ENCODE measurements at regions not wholly inside any gene's neighbourhood (a gene's known extent, or its start where the extent isn't known, plus 50 kb on each side); places are given as distances from the start of the nearest gene placed in this dataset.

DNA sequence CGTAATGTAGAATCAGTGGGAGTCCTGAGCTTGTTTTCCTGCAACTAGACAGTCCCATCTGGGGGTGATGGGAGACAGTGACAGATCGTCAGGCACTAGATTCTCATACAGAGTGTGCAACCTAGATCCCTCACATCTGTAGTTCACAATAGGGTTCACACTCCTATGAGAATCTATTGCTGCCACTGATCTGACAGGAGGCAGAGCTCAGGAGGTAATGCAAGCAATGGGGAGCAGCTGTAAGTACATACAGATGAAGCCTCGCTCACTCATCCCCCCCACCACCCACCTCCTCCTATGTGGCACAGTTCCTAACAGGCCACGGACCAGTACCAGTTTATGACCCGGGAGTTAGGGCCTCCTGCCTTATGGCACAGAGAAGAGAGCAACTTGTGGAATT, 116.2 kb upstream of the PIK3R1 start:
- Histone ChIP-seq H3K36me3 (replicated peaks) (no peaks in the 10 kb centered on the region), H3K27me3 (ENCODE audit: low read depth) (no peaks in the 10 kb centered on the region), H3K4me3 (no peak overlapping the region), H3K9me3 (no peaks in the 10 kb centered on the region), H3K4me1 (no peaks in the 10 kb centered on the region)
- DNase-seq (ENCODE audit: low spot score in 2 of 2): no peak
- in situ Hi-C loops (cut with MboI; ENCODE audit: low sequenced_read_pairs): no loop called here

DNA sequence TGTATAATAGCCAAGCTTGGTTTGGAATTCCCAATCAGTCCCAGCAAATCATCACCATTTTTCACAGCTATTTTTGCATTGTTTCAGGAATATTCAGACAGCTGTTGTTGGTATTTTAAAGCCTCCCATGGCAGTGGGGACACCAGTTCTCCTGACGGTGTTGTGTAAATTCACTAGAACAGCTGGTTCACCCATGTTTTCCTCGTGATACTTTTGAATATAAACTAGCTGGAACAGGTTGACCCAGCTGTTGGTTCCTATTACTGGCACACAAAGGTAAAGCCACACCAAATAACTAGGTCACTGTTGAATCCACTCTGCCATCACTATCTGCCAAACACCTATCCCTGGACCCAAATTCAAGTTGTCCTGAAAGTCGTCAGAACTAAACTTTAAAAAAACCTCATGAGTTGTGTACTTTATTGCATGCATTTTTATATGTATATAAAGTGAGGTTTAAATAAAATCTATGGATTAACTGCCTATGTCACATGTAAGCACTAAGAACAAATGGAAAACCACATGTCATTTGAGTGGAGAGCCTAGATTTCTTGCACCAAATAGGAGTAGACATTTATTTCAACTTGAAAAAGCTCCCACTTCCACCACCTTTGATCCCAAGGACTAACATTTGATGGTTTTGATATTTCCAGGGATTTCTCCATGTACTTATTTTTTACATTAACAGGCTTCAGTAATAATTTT, 121.9 kb upstream of the PIK3R1 start:
- in situ Hi-C loops (cut with MboI; ENCODE audit: low sequenced_read_pairs): no loop called here
- H3K4me1 ChIP-seq: no peaks in the 10 kb centered on the region
- H3K36me3 ChIP-seq (replicated peaks): no peaks in the 10 kb centered on the region
- DNase-seq (ENCODE audit: low spot score in 2 of 2): no peak
- H3K9me3 ChIP-seq: no peaks in the 10 kb centered on the region
- H3K27me3 ChIP-seq (ENCODE audit: low read depth): no peaks in the 10 kb centered on the region
- H3K4me3 ChIP-seq: no peak overlapping the region

DNA sequence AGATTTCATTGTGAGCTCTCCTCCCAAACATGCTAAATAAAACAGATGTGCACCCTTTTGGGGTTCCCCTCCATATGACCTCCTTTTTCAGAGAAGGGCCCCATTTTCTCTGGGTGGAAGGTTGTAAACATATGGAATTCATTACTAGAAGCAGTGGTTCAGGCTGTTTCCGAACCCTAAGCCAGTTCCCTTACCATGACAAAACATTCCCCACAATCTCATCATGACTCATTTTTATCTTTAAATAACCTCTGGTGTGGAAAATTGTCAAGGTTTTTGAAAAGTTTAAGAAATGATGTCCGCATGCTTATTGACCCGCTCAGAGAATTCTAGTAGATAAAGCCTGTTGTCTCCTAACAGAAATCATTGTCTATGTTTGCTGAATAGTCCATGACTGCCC, 127.3 kb upstream of the PIK3R1 start:
- Histone ChIP-seq H3K4me1 (no peaks in the 10 kb centered on the region), H3K4me3 (no peak overlapping the region), H3K9me3 (no peaks in the 10 kb centered on the region), H3K36me3 (replicated peaks) (no peaks in the 10 kb centered on the region), H3K27me3 (ENCODE audit: low read depth) (no peaks in the 10 kb centered on the region)
- in situ Hi-C loops (cut with MboI; ENCODE audit: low sequenced_read_pairs): no loop called here
- DNase-seq (ENCODE audit: low spot score in 2 of 2): no peak

DNA sequence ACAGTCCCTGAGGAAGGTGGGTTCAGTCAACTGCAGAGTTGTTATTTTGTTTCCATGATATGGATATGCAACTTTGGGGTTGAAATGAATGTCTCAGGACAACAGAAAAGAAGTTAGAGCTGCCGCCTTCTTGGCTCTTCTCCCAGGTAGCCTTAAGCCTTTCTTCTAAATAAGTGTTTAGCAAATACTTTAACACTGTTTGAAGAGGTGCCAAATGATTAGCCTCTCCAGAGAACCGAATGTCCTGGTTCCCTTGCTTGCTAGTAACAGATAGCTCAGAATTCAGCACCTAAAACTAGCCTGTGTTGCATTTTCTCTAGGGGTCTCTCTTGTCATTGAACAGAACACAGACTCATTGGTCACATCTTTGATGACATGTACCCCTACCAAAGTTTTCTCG, 127.7 kb upstream of the PIK3R1 start:
- DNase-seq (ENCODE audit: low spot score in 2 of 2): no peak
- no peaks in the 10 kb centered on the region for H3K9me3 ChIP-seq
- H3K4me3 ChIP-seq: no peak overlapping the region
- H3K4me1 ChIP-seq: no peaks in the 10 kb centered on the region
- in situ Hi-C loops (cut with MboI; ENCODE audit: low sequenced_read_pairs): no loop called here
- H3K36me3 ChIP-seq (replicated peaks): no peaks in the 10 kb centered on the region
- H3K27me3 ChIP-seq (ENCODE audit: low read depth): no peaks in the 10 kb centered on the region

DNA sequence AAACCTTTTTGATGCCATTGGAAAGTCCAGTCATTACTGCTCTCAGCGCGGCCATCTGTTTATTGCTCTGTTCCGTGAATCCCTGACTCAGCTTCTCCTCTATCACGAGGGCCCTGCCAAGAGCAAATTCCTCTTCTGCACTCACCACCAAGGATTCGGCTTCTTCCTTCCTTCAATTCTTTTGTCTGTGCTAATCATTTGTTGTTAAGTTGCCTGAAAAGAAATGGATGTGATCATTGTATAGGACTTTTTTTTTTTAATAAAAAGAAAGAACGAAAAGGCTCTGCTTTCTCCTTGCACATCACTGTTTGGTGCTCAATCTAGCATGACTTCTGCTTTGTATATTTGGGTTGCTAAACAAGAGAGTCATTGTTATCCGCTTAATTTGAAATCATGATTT, 128.7 kb upstream of the PIK3R1 start:
- in situ Hi-C loops (cut with MboI; ENCODE audit: low sequenced_read_pairs): no loop called here
- Histone ChIP-seq H3K27me3 (ENCODE audit: low read depth) (no peaks in the 10 kb centered on the region), H3K36me3 (replicated peaks) (no peaks in the 10 kb centered on the region), H3K4me1 (no peaks in the 10 kb centered on the region), H3K9me3 (no peaks in the 10 kb centered on the region), H3K4me3 (no peak overlapping the region)
- no peak for DNase-seq (ENCODE audit: low spot score in 2 of 2)

DNA sequence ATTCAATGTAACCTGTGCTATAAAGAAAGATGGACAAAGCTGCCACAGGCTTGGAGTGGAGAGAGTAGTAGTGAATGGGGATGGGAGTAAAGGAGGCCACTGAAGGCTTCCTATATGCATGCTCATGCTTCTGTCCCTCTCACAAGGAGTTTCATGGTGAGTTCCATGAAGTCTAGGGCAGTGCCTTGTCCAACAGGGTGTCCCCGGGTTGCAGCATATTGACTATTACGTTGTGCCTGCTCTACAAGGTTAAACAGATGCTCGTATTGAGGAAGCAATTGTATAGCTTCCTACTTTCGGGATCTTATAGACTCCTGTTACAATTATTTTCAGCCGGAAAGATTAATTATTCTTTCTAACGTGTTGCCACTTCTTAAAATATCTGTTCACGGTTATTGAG, 129.1 kb upstream of the PIK3R1 start:
- DNase-seq (ENCODE audit: low spot score in 2 of 2): no peak
- Histone ChIP-seq H3K4me3 (no peak overlapping the region), H3K9me3 (no peaks in the 10 kb centered on the region), H3K27me3 (ENCODE audit: low read depth) (no peaks in the 10 kb centered on the region), H3K4me1 (no peaks in the 10 kb centered on the region), H3K36me3 (replicated peaks) (no peaks in the 10 kb centered on the region)
- in situ Hi-C loops (cut with MboI; ENCODE audit: low sequenced_read_pairs): no loop called here

DNA sequence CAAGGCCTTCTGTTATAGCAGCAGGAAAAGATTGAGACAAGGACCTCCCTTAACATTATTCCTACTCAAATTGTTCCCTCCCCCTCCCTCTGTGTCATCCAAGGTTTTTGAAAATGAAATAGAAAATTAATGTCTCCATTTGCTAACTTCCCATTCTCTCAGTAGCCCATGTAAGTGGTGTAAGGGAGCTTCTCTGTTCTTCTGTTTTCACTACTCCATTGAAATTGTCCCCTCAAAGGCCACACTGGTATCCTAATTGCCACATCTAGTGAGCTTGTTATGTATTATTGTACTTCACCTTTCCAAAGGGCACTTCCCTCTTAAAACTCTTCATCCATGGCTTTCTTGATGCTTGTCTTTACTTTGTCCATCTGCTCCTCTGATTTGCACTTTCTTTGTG, 131.2 kb upstream of the PIK3R1 start:
- no peak for DNase-seq (ENCODE audit: low spot score in 2 of 2)
- in situ Hi-C loops (cut with MboI; ENCODE audit: low sequenced_read_pairs): no loop called here
- H3K27me3 ChIP-seq (ENCODE audit: low read depth): no peaks in the 10 kb centered on the region
- no peaks in the 10 kb centered on the region for H3K4me1 ChIP-seq
- H3K4me3 ChIP-seq: no peak overlapping the region
- no peaks in the 10 kb centered on the region for H3K9me3 ChIP-seq
- H3K36me3 ChIP-seq (replicated peaks): no peaks in the 10 kb centered on the region

DNA sequence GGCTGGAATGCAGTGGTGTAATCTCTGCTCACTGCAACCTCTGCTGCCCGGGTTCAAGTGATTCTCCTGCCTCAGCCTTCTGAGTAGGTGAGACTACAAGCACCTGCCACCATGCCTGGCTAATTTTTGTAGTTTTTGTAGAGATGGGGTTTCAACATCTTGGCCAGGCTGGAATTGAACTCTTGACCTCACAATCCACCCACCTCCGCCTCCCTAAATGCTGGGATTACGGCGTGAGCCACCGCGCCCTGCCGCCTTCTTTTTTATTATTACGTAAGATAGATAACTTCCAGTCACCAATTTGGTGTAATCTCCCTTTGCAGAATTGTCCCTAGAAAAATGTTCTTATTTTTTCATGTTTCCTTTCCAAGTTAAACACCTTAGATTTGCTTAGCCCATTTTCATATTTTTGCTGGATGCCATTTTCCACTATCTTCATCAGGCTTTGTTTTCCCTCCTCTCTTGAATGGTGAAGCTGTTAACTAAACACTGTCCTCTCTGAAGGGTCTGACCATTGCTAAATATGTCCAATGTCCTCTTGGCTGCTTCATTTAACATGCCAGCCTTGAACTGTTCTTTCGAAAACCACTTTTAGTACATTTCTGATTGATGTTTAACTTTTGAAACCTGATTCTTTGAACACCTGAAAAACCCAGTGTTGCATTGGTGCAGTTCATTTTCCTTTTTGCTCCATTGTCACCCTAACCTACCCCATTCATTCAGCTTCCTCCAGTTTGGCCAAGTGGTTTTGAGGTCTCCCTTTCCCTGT, 135.1 kb upstream of the PIK3R1 start:
- DNase-seq (ENCODE audit: low spot score in 2 of 2): no peak
- Histone ChIP-seq H3K4me1 (no peaks in the 10 kb centered on the region), H3K27me3 (ENCODE audit: low read depth) (no peaks in the 10 kb centered on the region), H3K4me3 (no peak overlapping the region), H3K36me3 (replicated peaks) (no peaks in the 10 kb centered on the region), H3K9me3 (no peaks in the 10 kb centered on the region)
- in situ Hi-C loops (cut with MboI; ENCODE audit: low sequenced_read_pairs): no loop called here

DNA sequence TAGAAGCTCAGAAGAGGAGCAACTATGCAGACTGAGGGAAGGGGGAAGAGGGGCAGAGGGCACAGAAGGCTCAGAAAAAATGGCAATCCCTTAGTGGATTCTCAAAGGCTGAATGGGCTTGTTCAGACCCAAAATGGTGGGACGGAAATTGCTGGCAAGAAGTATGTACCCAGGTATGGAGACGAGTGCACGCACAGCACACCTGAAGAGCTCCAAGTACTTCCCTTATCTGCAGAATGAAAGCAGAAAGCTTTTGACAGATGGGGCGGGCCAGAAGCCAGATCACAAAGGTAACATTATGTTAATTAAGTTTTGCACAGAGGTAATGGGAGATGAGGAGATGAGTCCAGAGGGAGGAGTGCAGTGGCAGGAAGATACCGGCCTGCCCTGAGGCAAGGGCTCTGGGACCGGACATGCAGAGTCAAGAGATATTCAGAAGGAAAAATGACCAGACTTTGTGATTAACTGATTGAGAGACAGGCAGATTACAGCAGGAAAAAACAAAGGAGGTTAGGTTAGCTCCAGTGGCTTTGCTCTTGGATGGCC, 138.1 kb upstream of the PIK3R1 start:
- no peaks in the 10 kb centered on the region for H3K9me3 ChIP-seq
- no peaks in the 10 kb centered on the region for H3K36me3 ChIP-seq (replicated peaks)
- H3K27me3 ChIP-seq (ENCODE audit: low read depth): no peaks in the 10 kb centered on the region
- no peaks in the 10 kb centered on the region for H3K4me1 ChIP-seq
- DNase-seq (ENCODE audit: low spot score in 2 of 2): no peak
- in situ Hi-C loops (cut with MboI; ENCODE audit: low sequenced_read_pairs): no loop called here
- H3K4me3 ChIP-seq: no peak overlapping the region

DNA sequence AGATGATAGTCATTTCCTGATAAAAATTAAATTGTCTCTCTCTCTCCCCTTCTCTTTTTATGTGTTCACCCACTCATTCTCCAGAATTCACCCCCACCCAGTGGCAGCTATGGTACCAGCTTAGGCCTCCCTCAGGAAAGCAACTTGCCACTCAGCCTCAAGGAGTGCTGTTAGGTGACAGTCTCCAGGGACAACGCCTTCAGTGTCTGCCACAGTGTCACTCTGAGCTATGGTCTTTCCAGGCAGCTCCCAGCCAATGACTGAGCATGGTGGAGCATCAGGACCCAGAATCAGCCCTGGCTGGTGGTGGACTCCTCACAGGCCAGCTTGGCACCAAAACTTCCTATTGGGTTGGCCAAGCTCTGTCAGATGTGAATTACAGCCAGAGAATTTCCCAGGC, 140.9 kb upstream of the PIK3R1 start:
- Histone ChIP-seq H3K36me3 (replicated peaks) (no peaks in the 10 kb centered on the region), H3K9me3 (no peaks in the 10 kb centered on the region), H3K4me1 (no peaks in the 10 kb centered on the region), H3K27me3 (ENCODE audit: low read depth) (no peaks in the 10 kb centered on the region), H3K4me3 (no peak overlapping the region)
- no peak for DNase-seq (ENCODE audit: low spot score in 2 of 2)
- in situ Hi-C loops (cut with MboI; ENCODE audit: low sequenced_read_pairs): no loop called here

DNA sequence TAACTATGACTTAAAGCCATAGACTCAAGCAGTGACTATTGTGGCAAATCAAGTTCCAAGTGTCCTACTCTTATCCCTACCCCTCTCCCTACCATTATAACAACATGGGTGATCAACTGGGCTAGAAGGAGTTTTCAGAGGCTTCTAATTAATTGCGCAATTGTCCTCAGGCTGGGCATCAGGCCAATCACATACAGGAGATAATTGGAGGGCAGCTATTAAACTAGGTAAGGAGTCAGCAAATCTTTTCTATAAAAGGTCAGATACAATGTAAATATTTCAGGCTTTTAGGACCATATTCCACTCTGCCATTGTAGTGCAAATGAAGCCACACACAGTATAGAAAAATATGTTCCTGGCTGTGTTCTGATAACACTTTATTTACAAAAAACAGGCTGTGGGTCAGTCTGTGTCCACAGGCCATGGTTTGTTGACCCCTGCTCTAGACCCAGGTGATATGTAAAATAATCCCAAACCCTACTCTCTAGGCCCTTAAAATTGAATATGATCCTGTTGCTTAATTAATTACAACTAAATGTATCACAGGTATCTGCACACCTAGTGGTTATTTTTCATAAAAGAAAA, 141.4 kb upstream of the PIK3R1 start:
- H3K9me3 ChIP-seq: no peaks in the 10 kb centered on the region
- H3K36me3 ChIP-seq (replicated peaks): no peaks in the 10 kb centered on the region
- no peaks in the 10 kb centered on the region for H3K27me3 ChIP-seq (ENCODE audit: low read depth)
- no peak overlapping the region for H3K4me3 ChIP-seq
- in situ Hi-C loops (cut with MboI; ENCODE audit: low sequenced_read_pairs): no loop called here
- no peaks in the 10 kb centered on the region for H3K4me1 ChIP-seq
- DNase-seq (ENCODE audit: low spot score in 2 of 2): peak; percentile 23 to 30

DNA sequence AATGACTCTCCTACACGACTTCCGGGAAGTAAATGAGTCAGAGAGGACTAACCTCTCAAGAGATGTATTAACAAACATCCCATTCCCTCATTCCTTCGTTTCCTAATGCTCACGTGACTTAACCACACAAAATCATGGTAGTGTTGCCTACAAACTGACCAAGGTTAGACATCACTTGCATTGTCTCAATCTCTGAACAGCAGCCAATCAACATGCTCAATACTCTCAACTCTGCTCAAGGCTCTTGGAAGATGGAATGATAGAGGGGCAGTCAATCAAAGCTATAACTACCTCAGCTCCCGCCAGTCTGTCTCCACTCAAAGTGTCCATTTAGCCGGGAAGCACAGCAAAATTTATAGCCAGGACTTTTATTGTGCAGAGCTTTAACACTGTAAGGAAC, 143.8 kb upstream of the PIK3R1 start:
- no peaks in the 10 kb centered on the region for H3K4me1 ChIP-seq
- H3K9me3 ChIP-seq: no peaks in the 10 kb centered on the region
- no peaks in the 10 kb centered on the region for H3K36me3 ChIP-seq (replicated peaks)
- DNase-seq (ENCODE audit: low spot score in 2 of 2): no peak
- in situ Hi-C loops (cut with MboI; ENCODE audit: low sequenced_read_pairs): no loop called here
- H3K27me3 ChIP-seq (ENCODE audit: low read depth): no peaks in the 10 kb centered on the region
- no peak overlapping the region for H3K4me3 ChIP-seq

DNA sequence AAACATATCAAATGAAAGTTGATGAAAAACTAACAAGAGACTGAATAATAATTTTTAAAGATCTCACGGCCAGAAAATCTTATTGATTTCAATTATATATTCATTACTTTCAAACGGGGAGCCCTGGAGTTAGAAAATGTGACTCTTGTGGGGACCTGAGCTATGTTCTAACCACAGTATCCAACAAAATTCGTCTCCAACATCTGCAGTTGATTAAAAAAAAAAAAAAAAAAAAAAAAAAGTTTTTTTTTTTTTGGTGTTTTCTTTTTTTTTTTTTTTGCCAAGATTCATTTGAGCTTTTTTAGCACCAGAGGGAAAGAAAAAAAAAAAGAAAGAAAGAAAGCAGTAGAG, 144.3 kb upstream of the PIK3R1 start:
- H3K4me1 ChIP-seq: no peaks in the 10 kb centered on the region
- no peaks in the 10 kb centered on the region for H3K36me3 ChIP-seq (replicated peaks)
- no peak for DNase-seq (ENCODE audit: low spot score in 2 of 2)
- no peaks in the 10 kb centered on the region for H3K9me3 ChIP-seq
- H3K4me3 ChIP-seq: no peak overlapping the region
- in situ Hi-C loops (cut with MboI; ENCODE audit: low sequenced_read_pairs): no loop called here
- H3K27me3 ChIP-seq (ENCODE audit: low read depth): no peaks in the 10 kb centered on the region

DNA sequence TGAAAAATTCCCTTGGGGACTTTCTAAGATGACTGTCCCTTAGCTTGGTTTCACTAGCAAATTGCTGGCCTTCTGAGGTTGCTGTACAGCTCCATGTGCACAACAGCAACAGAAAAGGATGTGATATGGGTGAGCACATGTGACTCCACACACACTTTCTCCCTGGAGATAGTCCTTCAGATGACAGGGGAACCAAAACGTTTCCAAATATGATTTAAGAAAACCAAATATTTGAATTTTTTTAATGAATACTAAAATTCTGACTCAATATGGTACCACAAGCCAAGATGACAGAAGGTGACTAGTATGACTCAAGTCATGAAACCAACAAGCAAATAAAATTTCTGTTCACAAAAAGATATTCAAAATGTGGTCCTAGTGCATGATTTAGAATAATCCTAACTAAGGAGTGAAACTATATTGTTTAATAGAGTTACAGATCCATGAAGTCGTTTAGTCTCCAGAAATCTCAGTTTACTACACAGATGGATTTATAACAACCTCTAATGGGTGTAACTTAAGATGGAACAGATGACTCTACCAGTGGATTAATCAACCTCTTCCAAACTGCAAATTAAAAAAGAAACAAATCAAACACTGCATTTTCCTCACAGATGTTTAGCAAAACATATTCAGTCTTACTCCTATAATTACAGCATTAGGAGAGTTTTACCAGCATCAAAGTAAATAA, 144.8 kb upstream of the PIK3R1 start:
- H3K4me1 ChIP-seq: no peaks in the 10 kb centered on the region
- H3K4me3 ChIP-seq: no peak overlapping the region
- H3K9me3 ChIP-seq: no peaks in the 10 kb centered on the region
- H3K27me3 ChIP-seq (ENCODE audit: low read depth): no peaks in the 10 kb centered on the region
- in situ Hi-C loops (cut with MboI; ENCODE audit: low sequenced_read_pairs): no loop called here
- no peaks in the 10 kb centered on the region for H3K36me3 ChIP-seq (replicated peaks)
- DNase-seq (ENCODE audit: low spot score in 2 of 2): no peak

Data from HAP-1 (cell line).